GM13977 (cell line): ENCODE measurements at regions not wholly inside any gene's neighbourhood (a gene's known extent, or its start where the extent isn't known, plus 50 kb on each side); places are given as distances from the start of the nearest gene placed in this dataset.

ENCODE experiments used
- DNase-seq: peaks from one replicate; pipeline ENCODE4 v3.0.0; 2012; ENCODE audit warnings: low spot score
- in situ Hi-C: fragments of 300-500 bp; cut with MboI; formaldehyde crosslinking; loops from one replicate; pipeline ENCODE4 v1.12.0; 2022; ENCODE audit warnings: low sequenced_read_pairs, low pct_unique_long_range_greater_than_20kb, mixed read lengths, inconsistent platforms; ENCODE audit not compliant: unreplicated experiment
- TF ChIP-seq, protein P1 (sequence below): IDR thresholded peaks from 2 replicates; pipeline ENCODE4 v1.5.1; 2012; ENCODE audit warnings: mild to moderate bottlenecking, control low read depth; ENCODE audit not compliant: insufficient read depth; ENCODE audit errors: extremely low read depth, missing control alignments

DNA sequence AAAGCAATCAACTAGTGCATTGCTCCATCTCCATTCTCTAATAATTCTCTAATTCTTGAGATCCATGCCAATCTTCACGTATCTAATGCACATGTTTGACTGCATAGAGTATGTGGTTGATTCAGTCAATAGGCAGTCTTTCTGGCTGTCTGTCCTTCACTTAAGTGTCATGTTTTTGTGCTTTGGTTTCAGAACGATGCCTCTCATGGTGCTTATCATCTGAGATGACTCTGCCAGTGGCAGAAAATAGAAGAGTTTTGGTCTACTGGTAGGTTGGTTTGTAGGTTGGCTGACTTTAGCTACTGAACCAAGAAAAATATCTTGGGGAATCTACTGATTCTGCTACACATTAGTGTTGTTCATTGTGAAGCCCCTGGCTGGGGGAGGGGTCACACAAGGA is 364.2 kb downstream of the SFMBT2 start:
- in situ Hi-C loops, result no loop called here
- no peak for DNase-seq
- TF ChIP-seq, protein P1, sequence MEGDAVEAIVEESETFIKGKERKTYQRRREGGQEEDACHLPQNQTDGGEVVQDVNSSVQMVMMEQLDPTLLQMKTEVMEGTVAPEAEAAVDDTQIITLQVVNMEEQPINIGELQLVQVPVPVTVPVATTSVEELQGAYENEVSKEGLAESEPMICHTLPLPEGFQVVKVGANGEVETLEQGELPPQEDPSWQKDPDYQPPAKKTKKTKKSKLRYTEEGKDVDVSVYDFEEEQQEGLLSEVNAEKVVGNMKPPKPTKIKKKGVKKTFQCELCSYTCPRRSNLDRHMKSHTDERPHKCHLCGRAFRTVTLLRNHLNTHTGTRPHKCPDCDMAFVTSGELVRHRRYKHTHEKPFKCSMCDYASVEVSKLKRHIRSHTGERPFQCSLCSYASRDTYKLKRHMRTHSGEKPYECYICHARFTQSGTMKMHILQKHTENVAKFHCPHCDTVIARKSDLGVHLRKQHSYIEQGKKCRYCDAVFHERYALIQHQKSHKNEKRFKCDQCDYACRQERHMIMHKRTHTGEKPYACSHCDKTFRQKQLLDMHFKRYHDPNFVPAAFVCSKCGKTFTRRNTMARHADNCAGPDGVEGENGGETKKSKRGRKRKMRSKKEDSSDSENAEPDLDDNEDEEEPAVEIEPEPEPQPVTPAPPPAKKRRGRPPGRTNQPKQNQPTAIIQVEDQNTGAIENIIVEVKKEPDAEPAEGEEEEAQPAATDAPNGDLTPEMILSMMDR, result no peak

DNA sequence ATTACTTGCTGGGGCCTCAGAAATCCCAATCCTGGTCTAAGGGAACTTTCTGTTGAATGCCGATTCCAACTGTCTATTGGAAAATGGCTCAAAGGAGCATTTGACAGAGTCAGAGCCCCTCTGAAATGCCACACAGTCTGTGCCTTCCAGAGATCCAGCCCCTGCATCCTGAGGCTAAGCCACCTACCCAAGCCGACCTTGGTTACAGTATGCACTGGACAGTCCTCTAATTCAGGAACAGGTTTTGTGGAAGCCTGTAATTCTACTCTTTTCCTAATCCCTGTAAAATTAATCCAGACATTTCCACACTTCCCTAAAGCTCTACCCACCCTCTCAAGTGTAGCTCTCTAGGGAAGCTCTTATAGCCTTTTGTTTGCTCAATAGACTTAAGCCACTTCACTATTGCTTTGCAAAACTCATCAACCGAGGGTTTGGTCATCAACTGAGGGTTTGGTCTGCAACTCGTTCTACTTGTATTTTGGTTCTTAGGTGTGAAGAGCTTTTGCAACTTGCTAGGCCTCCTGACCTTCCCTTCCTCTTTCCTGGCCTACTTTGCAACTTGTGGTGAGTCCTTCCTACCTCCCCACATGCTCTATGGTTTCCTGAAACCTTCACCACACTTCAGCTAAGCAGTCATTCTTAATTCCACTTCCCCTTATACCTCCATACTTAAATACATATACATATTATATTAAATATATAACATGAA is 364.8 kb downstream of the SFMBT2 start:
- no peak for DNase-seq
- in situ Hi-C loops, result no loop called here
- TF ChIP-seq, protein P1, result no peak

DNA sequence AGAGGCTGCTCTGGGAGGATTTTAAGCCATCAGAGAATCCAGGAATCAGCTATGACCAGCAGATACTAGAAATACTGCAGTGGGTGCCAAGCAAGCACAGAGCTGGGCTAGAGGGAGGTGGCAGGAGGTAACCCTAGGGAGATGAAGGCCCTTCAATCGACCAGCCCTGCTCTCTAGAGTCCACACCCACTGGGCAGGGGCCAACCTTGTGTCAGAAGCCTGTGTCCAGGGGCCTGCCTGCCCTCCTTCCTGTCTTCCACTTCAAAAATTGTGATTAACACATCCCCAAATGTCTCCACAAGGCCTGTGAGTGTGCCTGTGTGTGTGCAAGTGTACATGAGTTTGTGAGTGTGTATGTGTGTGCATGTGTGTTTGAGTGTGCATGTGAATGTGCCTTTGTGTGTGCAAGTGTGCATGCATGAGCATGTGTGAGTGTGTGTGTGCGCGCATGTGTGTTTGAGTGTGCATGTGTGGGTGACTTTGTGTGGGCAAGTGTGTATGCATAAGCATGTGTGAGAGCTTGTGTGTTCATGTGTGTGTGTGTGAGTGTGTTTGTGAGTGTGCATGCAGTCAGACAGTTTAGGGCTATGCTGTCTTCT is 367.7 kb downstream of the SFMBT2 start:
- DNase-seq, result no peak
- in situ Hi-C loops, result no loop called here
- TF ChIP-seq, protein P1, result no peak

DNA sequence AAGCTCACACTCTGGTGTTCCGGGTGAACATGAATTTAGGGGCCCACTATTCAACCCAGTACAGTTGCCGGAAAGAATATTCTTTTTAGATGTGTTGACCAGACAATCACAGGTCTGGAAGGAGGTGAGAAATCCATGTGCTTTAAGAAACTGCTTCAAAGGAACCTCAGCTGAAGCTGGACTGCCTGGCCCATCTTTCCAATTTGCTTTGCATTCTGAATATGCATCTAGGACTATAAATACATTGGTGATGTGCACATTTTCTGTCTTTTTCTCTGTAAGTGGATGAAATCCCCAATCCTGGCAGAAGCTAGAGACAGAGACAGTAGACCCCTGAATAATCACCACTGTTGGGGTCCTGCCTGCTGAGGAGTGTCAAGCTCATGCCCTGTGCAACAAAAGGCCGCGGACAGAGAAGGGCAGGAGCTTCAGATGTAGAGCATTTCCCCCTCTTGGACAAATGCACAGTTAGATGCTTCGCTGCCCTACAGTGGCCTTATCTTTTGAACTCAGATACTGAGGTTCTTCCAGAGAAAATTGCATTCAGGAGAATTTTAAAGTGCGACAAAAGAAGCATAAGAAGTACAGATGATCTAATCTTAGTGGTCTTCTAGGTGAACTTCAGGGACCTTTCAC is 368.3 kb downstream of the SFMBT2 start:
- in situ Hi-C loops, result no loop called here
- TF ChIP-seq, protein P1, result no peak
- DNase-seq, result no peak

DNA sequence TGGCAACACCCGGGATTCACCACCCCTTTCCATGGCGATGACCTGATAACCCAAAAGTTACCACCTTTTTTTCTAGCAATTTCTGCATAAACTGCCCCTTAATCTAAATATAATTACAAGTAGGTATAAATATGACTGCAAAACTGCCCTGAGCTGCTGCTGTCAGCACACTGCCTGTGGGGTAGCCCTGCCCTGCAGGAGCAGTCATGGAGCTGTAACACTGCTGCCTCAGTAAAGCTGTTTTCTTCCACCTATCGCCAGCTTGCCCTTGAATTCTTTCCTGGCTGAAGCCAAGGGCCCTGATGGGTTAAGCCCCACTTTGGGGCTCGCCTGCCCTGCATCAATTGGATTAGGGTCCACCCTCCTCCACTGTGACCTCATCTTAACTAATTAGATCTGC is 368.8 kb downstream of the SFMBT2 start:
- TF ChIP-seq, protein P1, result no peak
- in situ Hi-C loops, result no loop called here
- DNase-seq, result no peak

DNA sequence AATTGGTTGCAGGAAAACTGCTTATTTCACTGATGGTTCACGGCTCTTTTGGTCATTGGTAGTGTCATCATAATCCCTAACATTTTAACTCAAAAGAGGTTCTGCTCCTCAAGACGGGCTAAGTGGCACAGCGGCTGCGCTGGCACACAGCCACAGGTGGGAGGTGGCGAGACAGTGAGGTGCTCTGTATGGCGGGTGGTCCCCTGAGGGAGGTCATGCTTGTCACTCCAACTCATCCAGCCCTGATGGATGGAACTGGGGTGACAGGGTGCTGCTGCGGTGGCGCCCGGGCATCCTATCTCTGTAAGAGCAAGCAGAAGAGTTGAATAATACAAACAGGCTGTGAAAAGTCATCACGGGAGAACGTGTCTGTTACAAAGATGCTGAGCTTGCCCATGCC is 370.2 kb downstream of the SFMBT2 start:
- TF ChIP-seq, protein P1, result no peak
- in situ Hi-C loops, result no loop called here
- DNase-seq, result no peak
